SU-DHL-6 (cell line): ENCODE measurements at regions not wholly inside any gene's neighbourhood (a gene's known extent, or its start where the extent isn't known, plus 50 kb on each side); places are given as distances from the start of the nearest gene placed in this dataset.

Experiments used
- H2AFZ ChIP-seq: fragments of 200-600 bp; sonication (generic); 2 replicates; pipeline ENCODE4 v1.6.1; 2014; ENCODE audit warnings: low read depth, mild to moderate bottlenecking, moderate library complexity, mixed read lengths, antibody characterized with exemption, low read length; ENCODE audit not compliant: severe bottlenecking
- H3F3A ChIP-seq: fragments of 200-600 bp; shearing (Covaris generic); 2 replicates; pipeline ENCODE4 v1.6.0; 2016; ENCODE audit warnings: antibody characterized with exemption, mild to moderate bottlenecking; ENCODE audit not compliant: insufficient read depth
- H3K27ac ChIP-seq: fragments of 200-600 bp; sonication (generic); 2 replicates; pipeline ENCODE4 v1.5.1; 2016; ENCODE audit warnings: low read depth, mild to moderate bottlenecking, low read length, moderate library complexity, mixed read lengths
- H3K27me3 ChIP-seq: fragments of 200-600 bp; sonication (generic), shearing (Covaris generic); 2 replicates; pipeline ENCODE4 v1.6.0; 2014; ENCODE audit warnings: mild to moderate bottlenecking, low read length
- H3K36me3 ChIP-seq: fragments of 200-600 bp; sonication (generic); 2 replicates; pipeline ENCODE4 v1.6.1; 2014; ENCODE audit warnings: mild to moderate bottlenecking, low read length, mixed read lengths
- H3K4me2 ChIP-seq: fragments of 300-600, 200-600 bp; shearing (Covaris generic), sonication (generic); 2 replicates; pipeline ENCODE4 v1.6.0; 2014; ENCODE audit warnings: low read length, low read depth, mild to moderate bottlenecking; ENCODE audit not compliant: poor library complexity, severe bottlenecking
- H3K4me3 ChIP-seq: fragments of 200-600 bp; sonication (generic); 2 replicates; pipeline ENCODE4 v1.5.1; 2014; ENCODE audit warnings: antibody characterized with exemption, low read length, mild to moderate bottlenecking, mixed read lengths; ENCODE audit not compliant: insufficient read depth, poor library complexity, severe bottlenecking
- H3K79me2 ChIP-seq: fragments of 200-600 bp; sonication (generic); 2 replicates; pipeline ENCODE4 v1.6.1; 2014; ENCODE audit warnings: mild to moderate bottlenecking, low read length, moderate library complexity; ENCODE audit not compliant: insufficient read depth
- H3K9ac ChIP-seq: fragments of 200-600 bp; sonication (generic); 2 replicates; pipeline ENCODE4 v1.7.0; 2014; ENCODE audit warnings: mild to moderate bottlenecking, low read length
- H3K9me2 ChIP-seq: fragments of 200-600 bp; sonication (generic); replicated peaks from 2 replicates; pipeline ENCODE4 v1.6.1; 2014; ENCODE audit warnings: low read length; ENCODE audit not compliant: insufficient read depth
- H3K9me3 ChIP-seq: fragments of 200-600 bp; sonication (generic); 2 replicates; pipeline ENCODE4 v1.6.1; 2014; ENCODE audit warnings: low read length, mixed read lengths; ENCODE audit not compliant: insufficient read depth
- H4K20me1 ChIP-seq: fragments of 200-600 bp; sonication (generic); 2 replicates; pipeline ENCODE4 v1.6.1; 2014; ENCODE audit warnings: low read depth, mild to moderate bottlenecking, antibody characterized with exemption, low read length, moderate library complexity, mixed read lengths
- EZH2phosphoT487 ChIP-seq: fragments of 200-600 bp; sonication (generic), shearing (Covaris generic); conservative IDR thresholded peaks from 2 replicates; pipeline ENCODE4 v1.6.1; 2018; ENCODE audit warnings: mild to moderate bottlenecking, antibody characterized with exemption, low read length, moderate library complexity, mixed read lengths
- TF ChIP-seq, protein P1 (sequence below): fragments of 200-600 bp; sonication (generic); IDR thresholded peaks from one replicate; pipeline ENCODE4 v1.5.1; 2017; ENCODE audit warnings: antibody characterized with exemption, mild to moderate bottlenecking, low read length, moderate library complexity; ENCODE audit not compliant: insufficient read depth, poor library complexity, severe bottlenecking

DNA sequence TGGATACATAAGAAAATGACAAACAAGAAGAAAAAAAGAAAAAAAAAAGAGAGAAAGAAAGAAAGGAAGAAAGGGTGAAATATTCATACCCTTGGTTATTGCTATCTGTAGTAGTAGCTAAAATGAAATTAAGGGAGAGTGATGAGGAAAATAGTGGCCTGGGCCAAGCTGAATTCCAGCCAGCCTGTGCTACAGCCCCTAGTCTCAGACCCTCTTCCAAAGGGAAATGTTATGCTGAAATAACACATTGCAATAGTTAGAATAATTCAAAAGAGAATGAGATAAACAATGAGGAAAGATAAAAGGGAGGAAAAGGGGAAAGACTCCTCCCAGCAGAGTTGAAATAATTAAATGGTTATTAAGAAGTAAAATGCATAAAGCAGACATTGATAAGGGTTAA is 268.4 kb upstream of the ROBO1 start:
- Histone ChIP-seq H3K9me2 (no peaks in the 10 kb centered on the region), H2AFZ (no peak overlapping the region), H3K36me3 (no peaks in the 10 kb centered on the region), H4K20me1 (no peaks in the 10 kb centered on the region), H3K4me3 (no peak overlapping the region), H3K27me3 (no peaks in the 10 kb centered on the region), H3F3A (no peaks in the 10 kb centered on the region), H3K4me2 (no peak overlapping the region), H3K9me3 (no peaks in the 10 kb centered on the region), H3K9ac (no peak overlapping the region), H3K79me2 (no peaks in the 10 kb centered on the region), H3K27ac (no peak overlapping the region)
- TF ChIP-seq, protein P1, sequence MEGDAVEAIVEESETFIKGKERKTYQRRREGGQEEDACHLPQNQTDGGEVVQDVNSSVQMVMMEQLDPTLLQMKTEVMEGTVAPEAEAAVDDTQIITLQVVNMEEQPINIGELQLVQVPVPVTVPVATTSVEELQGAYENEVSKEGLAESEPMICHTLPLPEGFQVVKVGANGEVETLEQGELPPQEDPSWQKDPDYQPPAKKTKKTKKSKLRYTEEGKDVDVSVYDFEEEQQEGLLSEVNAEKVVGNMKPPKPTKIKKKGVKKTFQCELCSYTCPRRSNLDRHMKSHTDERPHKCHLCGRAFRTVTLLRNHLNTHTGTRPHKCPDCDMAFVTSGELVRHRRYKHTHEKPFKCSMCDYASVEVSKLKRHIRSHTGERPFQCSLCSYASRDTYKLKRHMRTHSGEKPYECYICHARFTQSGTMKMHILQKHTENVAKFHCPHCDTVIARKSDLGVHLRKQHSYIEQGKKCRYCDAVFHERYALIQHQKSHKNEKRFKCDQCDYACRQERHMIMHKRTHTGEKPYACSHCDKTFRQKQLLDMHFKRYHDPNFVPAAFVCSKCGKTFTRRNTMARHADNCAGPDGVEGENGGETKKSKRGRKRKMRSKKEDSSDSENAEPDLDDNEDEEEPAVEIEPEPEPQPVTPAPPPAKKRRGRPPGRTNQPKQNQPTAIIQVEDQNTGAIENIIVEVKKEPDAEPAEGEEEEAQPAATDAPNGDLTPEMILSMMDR, result no peak
- TF ChIP-seq EZH2phosphoT487, result no peak

DNA sequence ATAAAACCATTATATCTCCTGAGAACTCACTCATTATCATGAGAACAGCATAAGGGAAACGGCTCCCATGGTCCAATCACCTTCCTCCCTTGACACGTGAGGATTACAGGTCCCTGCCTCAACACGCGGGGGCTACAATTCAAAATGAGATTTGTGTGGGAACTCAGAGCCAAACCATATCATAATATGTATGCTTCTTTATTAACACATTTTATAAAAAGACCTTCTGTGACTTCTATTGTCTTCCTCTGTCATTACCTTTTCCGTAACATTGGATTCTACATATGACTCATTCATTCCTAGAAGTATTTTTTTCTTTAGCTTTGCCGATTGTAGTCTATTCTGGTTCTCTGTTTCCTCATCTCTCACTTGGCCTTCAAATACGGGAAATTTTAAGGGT is 267.2 kb upstream of the ROBO1 start:
- no peak overlapping the region for H3K4me2 ChIP-seq
- TF ChIP-seq EZH2phosphoT487, result no peak
- TF ChIP-seq, protein P1, result no peak
- no peaks in the 10 kb centered on the region for H3K27me3 ChIP-seq
- H3K4me3 ChIP-seq, result no peak overlapping the region
- H2AFZ ChIP-seq, result no peak overlapping the region
- H3K36me3 ChIP-seq, result no peaks in the 10 kb centered on the region
- no peak overlapping the region for H3K27ac ChIP-seq
- no peak overlapping the region for H3K9ac ChIP-seq
- no peaks in the 10 kb centered on the region for H3K9me2 ChIP-seq
- no peaks in the 10 kb centered on the region for H4K20me1 ChIP-seq
- H3K9me3 ChIP-seq, result no peaks in the 10 kb centered on the region
- H3K79me2 ChIP-seq, result no peaks in the 10 kb centered on the region
- no peaks in the 10 kb centered on the region for H3F3A ChIP-seq

DNA sequence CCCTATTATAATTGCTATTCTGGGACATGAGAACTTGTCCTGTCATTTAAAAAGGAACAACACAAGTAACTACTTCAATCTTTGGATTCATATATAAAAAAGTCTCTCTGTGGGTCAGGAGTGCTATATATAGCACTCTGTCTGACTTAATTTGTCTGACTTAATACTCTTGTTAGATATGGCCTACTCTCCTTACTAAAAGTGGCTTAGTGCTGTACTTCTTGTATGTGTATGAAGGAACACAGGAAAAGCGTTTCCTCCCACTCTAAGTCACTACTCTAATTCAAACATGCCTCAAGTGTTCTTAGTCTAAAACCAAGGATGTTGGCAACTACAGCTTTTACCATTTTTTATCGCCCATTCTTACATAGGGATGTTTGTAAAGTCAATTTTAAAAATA is 255.2 kb upstream of the ROBO1 start:
- no peak overlapping the region for H2AFZ ChIP-seq
- no peaks in the 10 kb centered on the region for H3K9me2 ChIP-seq
- no peaks in the 10 kb centered on the region for H3K79me2 ChIP-seq
- H3K27me3 ChIP-seq, result no peaks in the 10 kb centered on the region
- H3K4me2 ChIP-seq, result no peak overlapping the region
- H3K4me3 ChIP-seq, result no peak overlapping the region
- H3K27ac ChIP-seq, result no peak overlapping the region
- no peaks in the 10 kb centered on the region for H3F3A ChIP-seq
- H3K36me3 ChIP-seq, result no peaks in the 10 kb centered on the region
- no peak overlapping the region for H3K9ac ChIP-seq
- no peak for TF ChIP-seq EZH2phosphoT487
- TF ChIP-seq, protein P1, result no peak
- H3K9me3 ChIP-seq, result no peaks in the 10 kb centered on the region
- H4K20me1 ChIP-seq, result no peaks in the 10 kb centered on the region

DNA sequence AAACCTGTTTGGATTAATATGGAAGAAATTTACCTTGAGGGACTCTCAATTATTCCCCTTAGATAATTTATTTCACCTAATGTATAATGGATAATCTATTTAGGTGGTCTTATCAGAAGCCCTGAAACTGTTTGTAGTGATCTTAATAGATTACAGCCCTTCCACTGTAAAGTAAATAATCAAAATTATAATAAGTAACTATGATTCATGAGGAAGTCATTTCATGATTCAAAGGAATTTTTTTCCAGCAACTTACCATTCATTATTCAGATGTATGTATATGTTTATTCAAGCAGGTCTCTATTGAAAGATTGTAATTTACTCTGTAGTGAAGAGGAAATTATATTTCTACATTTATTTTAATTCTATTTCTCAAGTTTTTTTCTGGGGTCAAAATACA is 250.6 kb upstream of the ROBO1 start:
- Histone ChIP-seq H3K27ac (no peak overlapping the region), H3K9me2 (no peaks in the 10 kb centered on the region), H3K79me2 (no peaks in the 10 kb centered on the region), H3K9me3 (no peaks in the 10 kb centered on the region), H3K27me3 (no peaks in the 10 kb centered on the region), H3K4me2 (no peak overlapping the region), H3F3A (no peaks in the 10 kb centered on the region), H3K4me3 (no peak overlapping the region), H3K36me3 (no peaks in the 10 kb centered on the region), H4K20me1 (no peaks in the 10 kb centered on the region), H2AFZ (no peak overlapping the region), H3K9ac (no peak overlapping the region)
- TF ChIP-seq EZH2phosphoT487, result no peak
- TF ChIP-seq, protein P1, result no peak
